ENCODE measurements at regions not wholly inside any gene's neighbourhood (a gene's known extent, or its start where the extent isn't known, plus 50 kb on each side); places are given as distances from the start of the nearest gene placed in this dataset.

- no peaks in the 10 kb centered on the region for H3K4me1 ChIP-seq (ENCODE audit: control insufficient read depth, insufficient read depth, low read length)
- H3K4me3 ChIP-seq (ENCODE audit: low read depth in 2 of 2, low read length in 2 of 2), result no peak overlapping the region
- H3K27me3 ChIP-seq (ENCODE audit: control insufficient read depth, insufficient read depth, low read length), result no peaks in the 10 kb centered on the region
- in situ Hi-C loops (cut with HindIII; ENCODE audit: low pct_unique_long_range_greater_than_20kb, low sequenced_read_pairs) (no loop called here), intact Hi-C loops (cut with micrococcal nuclease; ENCODE audit: unreplicated experiment) (no loop called here)
- no peak for TF ChIP-seq REST (IDR thresholded peaks at IDR 0.05; ENCODE audit: insufficient read depth in 1 of 2, low read depth in 2 of 2, low read length in 1 of 2)
- TF ChIP-seq SIN3A (IDR thresholded peaks at IDR 0.05; ENCODE audit: borderline replicate concordance, insufficient read depth, low read depth, low read length), result no peak
- TF ChIP-seq TCF7L2 (IDR thresholded peaks at IDR 0.05; ENCODE audit: low read depth, low read length), result no peak
- TF ChIP-seq POLR2AphosphoS5 (IDR thresholded peaks at IDR 0.05; ENCODE audit: low read depth, low read length), result no peak
- no peak for TF ChIP-seq CTCF (IDR thresholded peaks at IDR 0.05)
- BruUV-seq (replicated peaks), result no TSS peak
- ChIA-PET POLR2A (no interaction called here), CTCF (no interaction called here)
- H3K9me3 ChIP-seq (ENCODE audit: control insufficient read depth, insufficient read depth, low read depth, low read length), result no peaks in the 10 kb centered on the region
- DNase-seq (ENCODE audit: low read depth, low spot score) (no peak), ATAC-seq (no peak)
- no peaks in the 10 kb centered on the region for H3K36me3 ChIP-seq (ENCODE audit: control insufficient read depth, insufficient read depth, low read length)
- H3K27ac ChIP-seq (ENCODE audit: low read length), result no peak overlapping the region
Observed at GRCh38 chr9:16954040-16954439, 83.6 kb upstream of the BNC2 start.

GRCh38 chr9:16951502-16951901, 81.0 kb upstream of the BNC2 start:
- no TSS peak for BruUV-seq (replicated peaks)
- in situ Hi-C loops (cut with HindIII; ENCODE audit: low pct_unique_long_range_greater_than_20kb, low sequenced_read_pairs), result no loop called here
- TF ChIP-seq TCF7L2 (IDR thresholded peaks at IDR 0.05; ENCODE audit: low read depth, low read length) (no peak), CTCF (IDR thresholded peaks at IDR 0.05) (no peak), REST (IDR thresholded peaks at IDR 0.05; ENCODE audit: insufficient read depth in 1 of 2, low read depth in 2 of 2, low read length in 1 of 2) (no peak), POLR2AphosphoS5 (IDR thresholded peaks at IDR 0.05; ENCODE audit: low read depth, low read length) (no peak), SIN3A (IDR thresholded peaks at IDR 0.05; ENCODE audit: borderline replicate concordance, insufficient read depth, low read depth, low read length) (no peak)
- Histone ChIP-seq H3K4me3 (ENCODE audit: low read depth in 2 of 2, low read length in 2 of 2) (no peak overlapping the region), H3K27ac (ENCODE audit: low read length) (no peak overlapping the region), H3K9me3 (ENCODE audit: control insufficient read depth, insufficient read depth, low read depth, low read length) (no peaks in the 10 kb centered on the region), H3K36me3 (ENCODE audit: control insufficient read depth, insufficient read depth, low read length) (no peaks in the 10 kb centered on the region), H3K4me1 (ENCODE audit: control insufficient read depth, insufficient read depth, low read length) (no peaks in the 10 kb centered on the region), H3K27me3 (ENCODE audit: control insufficient read depth, insufficient read depth, low read length) (no peaks in the 10 kb centered on the region)
- DNase-seq (ENCODE audit: low read depth, low spot score), result no peak
- POLR2A ChIA-PET, result no interaction called here
- intact Hi-C loops (cut with micrococcal nuclease; ENCODE audit: unreplicated experiment), result no loop called here
- CTCF ChIA-PET, result interaction anchor here (0.6 kb wide), 1 partner anchor 258 kb away, joined by 5 read pairs; no protein-coding TSS in a partner anchor
- no peak for ATAC-seq
